NT2/D1 (cell line): ENCODE measurements at regions not wholly inside any gene's neighbourhood (a gene's known extent, or its start where the extent isn't known, plus 50 kb on each side); places are given as distances from the start of the nearest gene placed in this dataset.

Experiments
- SUZ12 ChIP-seq: IDR thresholded peaks from 2 replicates; pipeline ENCODE4 v1.6.1; 2011; ENCODE audit not compliant: insufficient read length, insufficient read depth; ENCODE audit errors: extremely low read depth
- YY1 ChIP-seq: IDR thresholded peaks from 2 replicates; pipeline ENCODE4 v1.6.1; 2011; ENCODE audit not compliant: insufficient read length, insufficient read depth
- ZNF274 ChIP-seq: IDR thresholded peaks from 2 replicates; pipeline ENCODE4 v1.6.1; 2011; ENCODE audit warnings: mild to moderate bottlenecking, low read depth, low read length

DNA sequence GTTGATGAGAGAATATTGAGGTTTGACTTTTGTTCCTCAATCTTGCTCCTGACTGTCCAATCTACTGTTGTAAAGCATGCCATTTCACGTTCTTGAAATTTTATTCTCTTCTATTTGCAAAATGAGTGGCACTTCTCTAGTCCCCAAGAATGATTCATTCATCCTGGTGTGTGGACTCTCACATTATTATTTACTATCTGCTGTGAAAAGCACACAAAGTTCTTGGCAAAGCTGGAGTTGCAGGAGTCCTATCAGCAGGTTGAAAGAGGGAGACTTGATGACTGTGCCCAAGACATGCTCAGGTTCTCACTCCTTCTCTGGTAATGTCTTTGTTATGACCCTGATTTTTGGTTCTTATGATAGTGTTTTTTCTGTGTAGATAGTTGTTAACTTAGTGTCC is 382.6 kb downstream of the DMRTA1 start:
- no peak for TF ChIP-seq YY1
- no peak for TF ChIP-seq ZNF274
- no peak for TF ChIP-seq SUZ12
